Natural killer cell treated with Interleukin-12 subunit alpha and Interleukin-12 subunit beta and Interleukin-15 and Interleukin-18, amount 100 ng/mL, for 72 hours (primary cell): ENCODE measurements at regions not wholly inside any gene's neighbourhood (a gene's known extent, or its start where the extent isn't known, plus 50 kb on each side); places are given as distances from the start of the nearest gene placed in this dataset.
"Not testable (repeated sequence)": the region's sequence is repeated elsewhere in the genome, so short reads cannot be mapped to it uniquely, and the experiment has no call there.

Experiments used
- ATAC-seq, 2 donors: fragments of 150-1000 bp; cut with Tn5 transposase in 1 of 2; sonication (Bioruptor Pico), chemical (Tn5 transposase) in 1 of 2; 2 replicates each; pipeline ENCODE4 v1.10.0; 2021
- DNase-seq: peaks from one replicate; pipeline ENCODE4 v3.0.0; 2022; ENCODE audit warnings: low spot score
- H3K27ac Mint-ChIP-seq, 2 donors: 1 replicate in 1 of 2; 2 replicates in 1 of 2; pipeline ENCODE4 v1.8.0; 2022; ENCODE audit warnings: mixed read lengths in 2 of 2, mild to moderate bottlenecking in 1 of 2, moderate library complexity in 1 of 2
- H3K27me3 Mint-ChIP-seq, 2 donors: 1 replicate in 1 of 2; 2 replicates in 1 of 2; pipeline ENCODE4 v1.8.0; 2022; ENCODE audit warnings: mixed read lengths in 2 of 2
- H3K36me3 Mint-ChIP-seq: one replicate; pipeline ENCODE4 v1.8.0; 2022; ENCODE audit warnings: mixed read lengths
- H3K4me1 Mint-ChIP-seq, 2 donors: 1 replicate in 1 of 2; 2 replicates in 1 of 2; pipeline ENCODE4 v1.8.0; 2022; ENCODE audit warnings: low read depth in 2 of 2, mixed read lengths in 2 of 2, mild to moderate bottlenecking in 1 of 2
- H3K4me3 Mint-ChIP-seq: one replicate; pipeline ENCODE4 v1.8.0; 2022; ENCODE audit warnings: mixed read lengths
- H3K9me3 Mint-ChIP-seq: 2 replicates; pipeline ENCODE4 v1.8.0; 2022; ENCODE audit warnings: mixed read lengths

DNA sequence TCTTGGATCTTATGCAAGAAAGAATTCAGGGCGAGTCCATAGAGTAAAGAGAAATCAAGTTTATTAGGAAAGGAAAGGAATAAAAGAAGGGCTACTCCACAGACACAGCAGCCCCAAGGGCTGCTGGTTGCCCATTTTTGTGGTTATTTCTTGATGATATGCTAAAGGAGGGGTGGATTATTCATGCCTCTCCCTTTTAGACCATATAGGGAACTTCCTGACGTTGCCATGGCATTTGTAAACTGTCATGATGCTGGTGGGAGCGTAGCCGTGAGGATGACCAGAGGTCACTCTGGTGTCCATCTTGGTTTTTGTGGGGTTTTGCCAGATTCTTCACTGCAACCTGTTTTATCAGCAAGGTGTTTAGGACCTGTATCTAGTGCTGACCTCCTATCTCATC, 115.4 kb upstream of the CARD11 start:
- Mint-ChIP-seq H3K36me3 (no peaks in the 10 kb centered on the region), H3K4me3 (no peak overlapping the region), H3K27ac (no peak overlapping the region), H3K9me3 (no peaks in the 10 kb centered on the region), H3K27me3 (peaks cover 0 to 3% of the 10 kb centered on the region in 2 donors), H3K4me1 (peaks cover 0 to 8% of the 10 kb centered on the region in 2 donors)
- DNase-seq (no peak), ATAC-seq (no peak)

DNA sequence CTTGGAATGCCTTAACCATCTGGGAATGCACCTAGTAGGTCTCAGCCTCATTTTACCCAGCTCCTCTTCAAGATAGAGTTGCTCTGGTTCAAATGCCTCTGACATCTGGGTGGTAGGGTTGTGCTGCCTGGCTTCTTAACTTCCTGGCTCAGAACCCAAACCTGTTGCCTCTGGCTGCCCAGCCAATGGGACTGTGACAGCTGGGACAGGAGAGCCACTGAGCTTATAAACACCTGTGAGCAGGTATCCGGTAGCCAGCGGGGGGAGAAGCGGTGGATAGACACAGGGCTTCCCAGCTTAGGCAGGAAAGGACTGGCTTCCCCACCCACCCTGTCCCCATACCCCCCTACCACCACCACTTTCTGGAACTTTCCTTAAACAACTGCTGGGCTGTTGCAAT, 115.8 kb upstream of the CARD11 start:
- Mint-ChIP-seq H3K4me3 (no peak overlapping the region), H3K36me3 (no peaks in the 10 kb centered on the region), H3K9me3 (no peaks in the 10 kb centered on the region), H3K27ac (no peak overlapping the region), H3K27me3 (peaks cover 0 to 3% of the 10 kb centered on the region in 2 donors), H3K4me1 (peaks cover 0 to 7% of the 10 kb centered on the region in 2 donors)
- ATAC-seq (no peak), DNase-seq (no peak)

DNA sequence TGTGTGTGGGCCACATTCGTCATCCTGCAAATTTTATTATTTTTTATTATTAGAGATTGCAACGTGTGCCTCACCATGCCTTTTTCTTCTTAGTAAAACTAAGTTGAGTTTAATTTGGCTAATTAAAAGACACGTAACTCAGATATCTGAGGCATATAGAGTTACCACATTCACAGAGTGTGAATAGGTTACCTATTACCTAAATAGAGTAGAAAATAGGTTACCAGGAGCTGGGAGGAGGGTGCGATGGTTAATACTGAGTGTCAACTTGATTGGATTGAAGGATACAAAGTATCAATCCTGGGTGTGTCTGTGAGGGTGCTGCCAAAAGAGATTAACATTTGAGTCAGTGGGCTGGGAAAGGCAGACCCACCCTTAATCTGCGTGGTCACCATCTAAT, 116.3 kb upstream of the CARD11 start:
- not testable (repeated sequence) for ATAC-seq, H3K27me3 Mint-ChIP-seq, DNase-seq, H3K4me3 Mint-ChIP-seq, H3K36me3 Mint-ChIP-seq, H3K27ac Mint-ChIP-seq, H3K4me1 Mint-ChIP-seq, H3K9me3 Mint-ChIP-seq

DNA sequence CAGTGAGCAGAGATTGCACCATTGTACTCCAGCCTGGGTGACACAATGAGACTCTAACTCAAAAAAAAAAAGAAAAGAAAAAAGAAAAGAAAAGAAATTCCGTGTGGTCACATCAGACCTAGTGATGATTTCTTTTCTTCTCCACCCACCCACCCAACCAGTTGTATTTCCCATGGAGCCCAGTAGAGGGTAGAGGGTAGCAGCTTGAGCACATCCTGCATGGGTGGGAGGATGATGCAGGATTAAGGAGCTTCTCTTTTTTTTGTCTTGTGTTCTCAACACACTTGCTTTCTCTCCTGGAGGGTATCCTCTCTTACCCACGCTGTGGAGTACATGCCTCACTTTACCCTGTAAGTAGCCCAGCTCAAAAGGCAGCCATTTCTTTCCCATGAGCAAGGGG, 118.6 kb upstream of the CARD11 start:
- ATAC-seq: no peak

DNA sequence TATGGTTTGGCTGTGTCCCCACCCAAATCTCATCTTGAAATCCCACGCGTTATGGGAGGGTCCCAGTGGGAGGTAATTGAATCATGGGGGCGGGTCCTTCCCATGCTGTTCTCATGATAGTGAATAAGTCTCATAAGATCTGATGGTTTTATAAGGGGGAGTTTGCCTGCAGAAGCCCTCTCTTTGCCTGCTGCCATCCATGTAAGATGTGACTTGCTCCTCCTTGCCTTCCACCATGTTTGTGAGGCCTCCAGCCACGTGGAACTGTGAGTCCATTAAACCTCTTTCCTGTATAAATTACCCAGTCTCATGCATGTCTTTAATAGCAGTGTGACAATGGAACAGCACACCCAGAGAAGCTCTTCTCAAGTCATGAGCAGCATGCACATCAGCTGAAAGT, 119.1 kb upstream of the CARD11 start:
- H3K4me3 Mint-ChIP-seq, H3K27ac Mint-ChIP-seq, DNase-seq: not testable (repeated sequence)

More for the DNA sequence above, 118.6 kb upstream of the CARD11 start:
- no peaks in the 10 kb centered on the region for H3K36me3 Mint-ChIP-seq
- DNase-seq: no peak
- no peak overlapping the region for H3K27ac Mint-ChIP-seq
- peaks cover 6% of the 10 kb centered on the region in 2 donors for H3K27me3 Mint-ChIP-seq
- no peaks in the 10 kb centered on the region for H3K4me1 Mint-ChIP-seq
- H3K9me3 Mint-ChIP-seq: no peaks in the 10 kb centered on the region
- no peak overlapping the region for H3K4me3 Mint-ChIP-seq

DNA sequence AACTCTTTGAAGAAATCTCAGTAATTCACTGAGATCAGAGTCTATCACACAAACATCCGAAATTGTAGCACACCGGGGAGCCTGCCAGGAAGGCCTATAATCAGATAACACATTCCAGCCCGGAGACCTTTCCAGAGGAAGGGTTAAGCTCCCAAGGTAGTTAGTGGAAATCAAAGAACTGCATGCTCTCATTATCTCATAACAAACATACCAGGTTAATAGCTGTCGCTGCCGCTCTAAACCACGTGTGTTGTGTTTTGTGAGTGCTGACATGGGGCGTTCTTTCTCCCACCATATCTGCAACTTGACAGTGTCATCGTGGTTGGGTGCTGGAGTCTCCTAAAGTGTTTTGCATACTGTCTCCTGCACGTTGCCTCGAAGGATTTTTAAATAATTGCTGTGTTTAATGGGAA, 120.7 kb upstream of the CARD11 start:
- H3K27me3 Mint-ChIP-seq: peaks cover 5 to 25% of the 10 kb centered on the region in 2 donors
- no peaks in the 10 kb centered on the region for H3K9me3 Mint-ChIP-seq
- no peak overlapping the region for H3K4me3 Mint-ChIP-seq

More for the DNA sequence above, 119.1 kb upstream of the CARD11 start:
- not testable (repeated sequence) for H3K27me3 Mint-ChIP-seq, ATAC-seq, H3K36me3 Mint-ChIP-seq, H3K9me3 Mint-ChIP-seq, H3K4me1 Mint-ChIP-seq

DNA sequence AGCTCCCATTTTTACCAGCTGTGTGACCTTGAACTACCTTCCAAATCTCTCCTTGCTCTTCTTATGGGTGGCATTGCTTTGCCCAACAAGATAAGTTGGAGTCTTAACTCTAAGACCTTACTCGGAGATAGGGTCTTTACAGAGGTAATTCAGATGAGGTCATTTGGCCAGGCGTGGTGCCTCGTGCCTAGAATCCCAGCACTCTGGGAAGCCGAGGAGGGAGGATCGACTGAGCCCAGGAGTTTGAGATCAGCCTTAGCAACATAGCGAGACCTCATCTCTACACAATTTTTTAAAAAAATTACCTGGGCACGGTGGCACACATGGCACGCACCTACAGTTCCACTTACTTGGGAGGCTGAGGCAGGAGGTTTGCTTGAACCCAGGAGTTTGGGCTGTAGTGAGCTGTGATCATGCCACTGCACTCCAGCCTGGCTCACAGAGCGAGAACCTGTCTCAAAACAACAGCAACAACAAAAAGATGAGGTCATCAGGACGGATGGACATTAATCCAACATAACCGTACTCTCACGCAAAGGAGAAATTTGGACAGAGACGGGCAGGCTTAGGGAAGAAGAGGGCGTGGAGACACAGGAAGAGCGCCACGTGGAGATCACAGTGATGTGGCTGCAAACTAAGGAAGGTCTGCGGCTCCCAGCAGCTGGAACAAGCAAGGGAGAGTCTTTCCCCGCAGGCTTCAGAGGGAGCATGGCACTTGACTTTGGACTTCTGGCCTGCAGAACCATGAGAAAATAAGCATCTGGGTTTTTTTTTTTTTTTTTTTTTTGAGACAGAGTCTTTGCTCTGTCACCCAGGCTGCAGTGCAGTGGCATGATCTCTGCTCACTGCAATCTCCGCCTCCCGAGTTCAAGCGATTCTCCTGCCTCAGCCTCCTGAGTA, 122.3 kb upstream of the CARD11 start:
- Mint-ChIP-seq H3K27ac (no peak overlapping the region), H3K4me3 (no peak overlapping the region), H3K36me3 (no peaks in the 10 kb centered on the region), H3K27me3 (peaks cover 9 to 31% of the 10 kb centered on the region in 2 donors), H3K4me1 (peaks cover 7 to 8% of the 10 kb centered on the region in 2 donors), H3K9me3 (no peaks in the 10 kb centered on the region)
- no peak for DNase-seq
- no peak for ATAC-seq

More for the DNA sequence above, 120.7 kb upstream of the CARD11 start:
- ATAC-seq: no peak
- H3K4me1 Mint-ChIP-seq: peaks cover 7 to 8% of the 10 kb centered on the region in 2 donors
- H3K36me3 Mint-ChIP-seq: no peaks in the 10 kb centered on the region
- no peak overlapping the region for H3K27ac Mint-ChIP-seq
- DNase-seq: no peak

DNA sequence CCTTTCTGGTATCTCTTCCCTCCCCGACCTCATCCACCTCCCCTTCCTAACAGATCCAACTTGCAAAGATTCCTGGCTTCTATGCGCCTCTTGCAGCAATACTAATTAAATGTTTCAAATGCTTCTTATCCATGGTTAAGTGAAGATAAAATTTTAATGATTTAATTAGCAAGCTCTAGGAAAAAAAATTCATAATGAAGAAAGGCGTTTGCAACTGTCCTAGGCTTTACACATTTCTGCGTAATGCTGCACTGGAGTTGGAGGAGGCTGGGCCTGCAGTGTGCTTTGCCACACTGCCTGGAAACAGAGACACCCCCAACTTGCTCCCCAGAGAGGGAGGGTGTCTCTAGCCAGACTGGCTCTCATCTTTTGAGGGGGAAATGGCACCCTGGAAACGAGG, 123.9 kb upstream of the CARD11 start:
- Mint-ChIP-seq H3K27me3 (peaks cover 14 to 40% of the 10 kb centered on the region in 2 donors), H3K36me3 (no peaks in the 10 kb centered on the region), H3K27ac (no peak overlapping the region), H3K9me3 (no peaks in the 10 kb centered on the region), H3K4me1 (peaks cover 7 to 8% of the 10 kb centered on the region in 2 donors), H3K4me3 (no peak overlapping the region)
- ATAC-seq: no peak
- no peak for DNase-seq

DNA sequence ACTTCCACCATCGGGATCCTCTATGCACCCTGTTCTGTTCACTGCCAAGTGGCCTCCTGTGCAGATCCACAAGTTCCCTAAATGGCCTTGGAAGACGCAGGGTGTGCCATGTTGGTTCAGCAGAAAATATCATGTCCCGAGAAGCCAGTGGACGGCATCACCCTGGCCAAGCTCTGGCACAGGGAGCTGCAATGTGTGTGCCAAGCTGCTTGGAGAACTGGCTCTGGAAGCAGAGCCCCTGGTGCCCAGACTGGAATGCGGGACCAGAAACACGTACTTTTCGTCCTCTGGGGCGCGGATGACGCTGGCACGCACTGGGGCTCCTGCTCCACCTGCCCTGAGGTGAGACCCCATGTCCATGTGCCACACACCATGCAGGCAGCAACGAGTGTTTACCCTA, 124.7 kb upstream of the CARD11 start:
- no peak overlapping the region for H3K27ac Mint-ChIP-seq
- ATAC-seq: no peak
- no peaks in the 10 kb centered on the region for H3K9me3 Mint-ChIP-seq
- H3K4me3 Mint-ChIP-seq: no peak overlapping the region
- DNase-seq: no peak
- peaks cover 17 to 46% of the 10 kb centered on the region in 2 donors for H3K27me3 Mint-ChIP-seq
- peaks cover 7 to 8% of the 10 kb centered on the region in 2 donors for H3K4me1 Mint-ChIP-seq
- no peaks in the 10 kb centered on the region for H3K36me3 Mint-ChIP-seq

DNA sequence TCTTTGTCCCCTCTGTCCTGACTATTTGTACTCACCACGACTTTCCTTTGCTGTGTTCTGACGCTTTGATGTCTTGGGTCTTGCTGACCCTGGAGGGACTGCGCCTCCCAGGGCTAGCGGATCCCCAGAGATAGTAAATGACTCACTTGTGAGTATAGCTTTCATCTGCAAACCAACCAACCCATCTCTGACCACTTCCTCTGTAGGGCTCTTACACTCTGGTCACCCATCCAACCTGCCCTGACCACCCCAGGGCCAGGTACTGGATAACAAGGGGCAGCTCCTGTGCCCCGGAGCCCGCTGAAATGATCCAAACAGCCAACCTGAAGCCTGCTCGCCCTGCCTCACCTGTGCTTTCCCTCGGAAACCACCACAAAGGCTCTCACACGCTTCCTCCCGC, 125.2 kb upstream of the CARD11 start:
- H3K4me3 Mint-ChIP-seq: peak overlapping the region; percentile 2
- H3K27me3 Mint-ChIP-seq: peaks cover 17 to 46% of the 10 kb centered on the region in 2 donors
- ATAC-seq (peak; percentile 58 to 88), DNase-seq (no peak)
- H3K36me3 Mint-ChIP-seq: no peaks in the 10 kb centered on the region
- no peak overlapping the region for H3K27ac Mint-ChIP-seq
- no peaks in the 10 kb centered on the region for H3K9me3 Mint-ChIP-seq
- peaks cover 7 to 8% of the 10 kb centered on the region in 2 donors for H3K4me1 Mint-ChIP-seq

DNA sequence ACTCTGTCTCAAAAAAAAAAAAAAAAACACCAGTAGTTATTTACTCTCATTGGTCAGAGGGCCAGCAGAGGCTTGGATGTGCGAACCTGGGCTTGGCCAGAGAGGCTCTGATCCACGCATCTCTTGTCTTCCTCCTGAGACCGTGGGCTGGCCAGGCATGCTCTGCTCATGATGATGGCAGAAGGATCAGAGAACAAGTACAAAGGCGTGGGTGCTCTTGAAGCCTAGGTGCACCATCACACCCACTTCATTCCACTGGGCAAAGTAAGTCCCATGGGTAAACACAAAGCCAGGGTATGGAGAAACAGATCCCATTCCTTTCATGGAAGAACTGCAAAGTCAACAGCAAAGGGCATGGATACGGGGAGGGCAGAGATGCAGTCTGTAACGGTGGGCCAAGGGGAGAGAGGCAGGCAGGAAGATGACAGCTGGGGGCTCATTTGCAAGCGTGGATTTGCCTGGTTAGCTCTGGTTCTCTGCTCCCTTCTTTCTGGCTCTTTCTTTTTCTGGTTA, 128.2 kb upstream of the SDK1 start:
- no peaks in the 10 kb centered on the region for H3K9me3 Mint-ChIP-seq
- H3K4me3 Mint-ChIP-seq: no peak overlapping the region
- ATAC-seq (no peak), DNase-seq (no peak)
- peaks cover 15 to 37% of the 10 kb centered on the region in 2 donors for H3K27me3 Mint-ChIP-seq
- H3K27ac Mint-ChIP-seq: no peak overlapping the region
- no peaks in the 10 kb centered on the region for H3K36me3 Mint-ChIP-seq
- peaks cover 7 to 8% of the 10 kb centered on the region in 2 donors for H3K4me1 Mint-ChIP-seq

DNA sequence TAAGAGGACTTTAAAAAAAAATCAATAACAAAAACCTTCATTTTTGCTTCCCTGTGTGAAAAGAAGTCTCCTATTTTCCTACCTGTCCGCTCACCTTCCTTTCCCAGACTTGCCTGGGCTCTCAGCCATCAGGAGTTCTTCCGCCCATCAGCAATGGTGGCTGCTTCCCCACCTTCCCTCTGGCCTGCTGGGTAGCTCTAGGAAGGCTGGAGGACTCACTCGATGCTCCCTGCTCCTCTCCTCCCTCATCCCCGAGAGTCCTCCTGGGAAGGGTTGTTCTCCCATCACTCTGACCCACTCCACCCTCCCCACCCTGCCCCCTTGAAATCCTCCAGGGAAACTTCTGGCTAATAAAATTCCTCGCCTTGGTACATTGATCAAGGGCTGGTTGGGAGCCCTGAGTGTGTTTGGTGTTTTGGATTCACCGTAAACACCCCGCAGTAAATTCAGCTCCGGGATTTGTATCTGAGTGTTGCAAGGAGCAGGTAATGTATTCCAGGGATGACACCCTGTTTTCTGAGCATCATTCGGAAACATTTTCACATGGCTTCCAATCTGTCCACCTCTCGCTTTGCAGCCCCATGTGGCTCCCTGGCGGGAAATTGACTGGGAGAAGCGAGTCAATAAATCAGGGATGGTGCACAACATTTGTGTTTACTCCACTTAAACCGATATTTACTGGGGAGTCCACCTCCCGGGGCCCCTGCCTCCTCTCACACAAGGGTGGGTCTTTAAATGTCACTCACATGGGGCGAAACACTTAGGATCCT, 126.4 kb upstream of the SDK1 start:
- no peak overlapping the region for H3K27ac Mint-ChIP-seq
- H3K4me3 Mint-ChIP-seq: no peak overlapping the region
- ATAC-seq (no peak), DNase-seq (no peak)
- peaks cover 12 to 20% of the 10 kb centered on the region in 2 donors for H3K27me3 Mint-ChIP-seq
- no peaks in the 10 kb centered on the region for H3K4me1 Mint-ChIP-seq
- H3K36me3 Mint-ChIP-seq: no peaks in the 10 kb centered on the region
- H3K9me3 Mint-ChIP-seq: no peaks in the 10 kb centered on the region

DNA sequence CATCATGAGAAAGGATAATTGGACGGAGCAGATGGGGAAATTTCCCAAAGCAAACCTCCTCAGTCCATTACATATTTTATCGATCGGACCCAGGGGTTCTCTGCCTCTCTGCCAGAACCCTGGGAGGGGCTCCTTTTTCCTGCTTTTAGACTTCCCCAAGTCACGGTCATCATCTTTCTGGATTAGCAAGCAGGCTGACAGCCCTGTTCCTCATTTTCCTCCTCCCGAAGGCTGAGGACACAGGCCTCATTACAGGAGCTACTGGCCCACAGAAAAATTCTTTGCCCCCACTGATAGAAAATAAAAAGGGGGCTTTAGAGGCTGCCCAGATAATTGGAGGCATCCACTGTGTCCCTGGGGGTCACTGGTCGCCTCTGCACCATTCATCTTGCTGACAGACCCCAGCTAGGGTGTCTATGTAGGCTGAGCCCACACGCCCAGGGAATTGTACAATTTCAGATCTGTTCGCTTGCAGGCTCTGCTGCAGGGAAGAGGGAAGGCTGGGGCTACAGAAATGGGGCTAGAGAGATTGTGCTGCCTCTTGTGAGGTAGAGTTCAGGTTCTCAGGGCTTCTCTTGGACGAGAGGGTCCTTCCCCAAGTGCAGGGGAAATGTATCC, 125.7 kb upstream of the SDK1 start:
- no peak for DNase-seq
- ATAC-seq: no peak
- Mint-ChIP-seq H3K9me3 (no peaks in the 10 kb centered on the region), H3K4me3 (no peak overlapping the region), H3K27me3 (peaks cover 10 to 18% of the 10 kb centered on the region in 2 donors), H3K36me3 (no peaks in the 10 kb centered on the region), H3K27ac (no peak overlapping the region), H3K4me1 (no peaks in the 10 kb centered on the region)
